Panc1 (cell line): ENCODE measurements at regions not wholly inside any gene's neighbourhood (a gene's known extent, or its start where the extent isn't known, plus 50 kb on each side); places are given as distances from the start of the nearest gene placed in this dataset.
A peak's percentile ranks its signal among the peaks of the same experiment; 100 is the strongest.

Experiments
- ATAC-seq: fragments of 200-7000 bp; cut with Tn5 transposase; 2 replicates; pipeline ENCODE4 v1.9.1; 2020; ENCODE audit warnings: mild to moderate bottlenecking, moderate library complexity
- BruUV-seq: library from RNA; stranded (reverse); fragments of 400-500 nt; replicated peaks from 2 replicates; lab custom pipeline; 2021; lab: Mats Ljungman, UMichigan
- CTCF ChIA-PET: fragments of 300-600 bp; sonication (Branson Sonifier 250); formaldehyde crosslinking; loops from one replicate; lab custom pipeline; 2022; ENCODE audit warnings: antibody characterized with exemption; lab: Charles Lee
- POLR2A ChIA-PET: fragments of 300-600 bp; sonication (Branson Sonifier 250); formaldehyde crosslinking; loops from one replicate; lab custom pipeline; 2022; ENCODE audit warnings: antibody characterized with exemption; lab: Charles Lee
- DNase-seq: peaks from one replicate; pipeline ENCODE4 v3.0.0-alpha.2; 2010; ENCODE audit warnings: low read depth, low spot score
- H3K27ac ChIP-seq: 2 replicates; pipeline ENCODE4 v1.5.1; 2011; ENCODE audit warnings: mild to moderate bottlenecking, low read length, inconsistent platforms
- H3K27me3 ChIP-seq: fragments of 200-500 bp; sonication (Bioruptor generic); 2 replicates; pipeline ENCODE4 v1.6.0; 2014; ENCODE audit warnings: low read length, inconsistent platforms; ENCODE audit not compliant: control insufficient read depth, insufficient read depth
- H3K36me3 ChIP-seq: fragments of 200-500 bp; sonication (Bioruptor generic); 2 replicates; pipeline ENCODE4 v1.5.1; 2014; ENCODE audit warnings: inconsistent platforms, mild to moderate bottlenecking, low read length, moderate library complexity; ENCODE audit not compliant: control insufficient read depth, insufficient read depth
- H3K4me1 ChIP-seq: 2 replicates; pipeline ENCODE4 v1.5.1; 2011; ENCODE audit warnings: inconsistent platforms, mild to moderate bottlenecking, low read length, moderate library complexity; ENCODE audit not compliant: control insufficient read depth, insufficient read depth
- H3K4me3 ChIP-seq, 2 experiments: 2 replicates each; pipeline ENCODE4 v1.5.1; 2011 to 2012; ENCODE audit warnings: low read depth in 2 of 2, low read length in 2 of 2, mild to moderate bottlenecking in 2 of 2, inconsistent platforms in 1 of 2, moderate library complexity in 1 of 2
- H3K9me3 ChIP-seq: fragments of 200-500 bp; sonication (Bioruptor generic); 2 replicates; pipeline ENCODE4 v1.5.1; 2014; ENCODE audit warnings: low read depth, mild to moderate bottlenecking, inconsistent platforms, low read length, moderate library complexity; ENCODE audit not compliant: control insufficient read depth, insufficient read depth
- POLR2AphosphoS5 ChIP-seq: IDR thresholded peaks from 2 replicates; pipeline ENCODE4 v1.6.1; 2012; ENCODE audit warnings: mild to moderate bottlenecking, low read depth, low read length, moderate library complexity
- SIN3A ChIP-seq: IDR thresholded peaks from 2 replicates; pipeline ENCODE4 v1.6.1; 2012; ENCODE audit warnings: low read depth, mild to moderate bottlenecking, low read length, moderate library complexity, borderline replicate concordance; ENCODE audit not compliant: insufficient read depth
- TCF7L2 ChIP-seq: IDR thresholded peaks from 2 replicates; pipeline ENCODE4 v1.6.1; 2011; ENCODE audit warnings: mild to moderate bottlenecking, low read depth, low read length, inconsistent platforms
- in situ Hi-C: cut with HindIII; loops from 2 replicates; pipeline ENCODE4 v1.10.0; 2016; ENCODE audit warnings: low sequenced_read_pairs, low pct_unique_long_range_greater_than_20kb
- intact Hi-C: fragments of 100-400 bp; cut with micrococcal nuclease; formaldehyde crosslinking; loops from one replicate; pipeline ENCODE4 v1.10.0; 2022; ENCODE audit not compliant: unreplicated experiment
- TF ChIP-seq, protein P1 (sequence below): fragments of 450-650 bp; IDR thresholded peaks from 2 replicates; pipeline ENCODE4 v1.5.1; 2017; ENCODE audit warnings: mild to moderate bottlenecking
- TF ChIP-seq, protein P2 (sequence below), 2 experiments: IDR thresholded peaks; 2 replicates each; pipeline ENCODE4 v1.6.1; 2011 to 2012; ENCODE audit warnings: low read depth in 2 of 2, control low read depth in 1 of 2, low read length in 1 of 2, mild to moderate bottlenecking in 1 of 2, moderate library complexity in 1 of 2; ENCODE audit not compliant: insufficient read depth in 1 of 2

DNA sequence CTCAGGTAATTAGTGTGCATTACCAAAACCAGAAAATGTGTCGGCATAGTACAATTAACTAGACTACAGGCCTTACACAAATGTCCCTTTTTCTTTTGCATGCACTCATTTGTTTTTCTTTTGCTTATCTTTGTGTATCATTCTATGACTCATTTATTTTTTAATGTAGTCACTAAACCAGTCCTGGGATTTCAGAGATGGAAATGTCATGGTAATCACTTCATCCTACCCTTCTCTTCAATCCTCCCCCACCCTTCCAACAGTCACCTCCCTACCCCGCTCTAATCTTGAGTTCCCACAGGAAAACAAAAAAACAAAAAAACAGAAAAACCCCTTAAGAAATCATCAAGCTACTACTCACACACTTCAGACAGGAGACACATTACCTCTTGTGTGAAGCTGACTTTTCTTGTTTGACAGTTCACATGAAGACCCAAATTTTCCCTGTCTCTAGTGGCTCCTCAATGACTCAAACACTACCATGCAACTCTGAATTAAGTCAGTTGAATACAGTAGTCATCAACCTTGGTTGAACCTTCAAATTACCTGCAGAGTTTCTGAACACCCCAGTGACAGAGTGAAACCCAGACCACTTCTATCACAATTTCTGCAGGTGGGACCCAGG lies 242.4 kb upstream of the SALL1 start:
- no peak for TF ChIP-seq POLR2AphosphoS5
- TF ChIP-seq, protein P1, sequence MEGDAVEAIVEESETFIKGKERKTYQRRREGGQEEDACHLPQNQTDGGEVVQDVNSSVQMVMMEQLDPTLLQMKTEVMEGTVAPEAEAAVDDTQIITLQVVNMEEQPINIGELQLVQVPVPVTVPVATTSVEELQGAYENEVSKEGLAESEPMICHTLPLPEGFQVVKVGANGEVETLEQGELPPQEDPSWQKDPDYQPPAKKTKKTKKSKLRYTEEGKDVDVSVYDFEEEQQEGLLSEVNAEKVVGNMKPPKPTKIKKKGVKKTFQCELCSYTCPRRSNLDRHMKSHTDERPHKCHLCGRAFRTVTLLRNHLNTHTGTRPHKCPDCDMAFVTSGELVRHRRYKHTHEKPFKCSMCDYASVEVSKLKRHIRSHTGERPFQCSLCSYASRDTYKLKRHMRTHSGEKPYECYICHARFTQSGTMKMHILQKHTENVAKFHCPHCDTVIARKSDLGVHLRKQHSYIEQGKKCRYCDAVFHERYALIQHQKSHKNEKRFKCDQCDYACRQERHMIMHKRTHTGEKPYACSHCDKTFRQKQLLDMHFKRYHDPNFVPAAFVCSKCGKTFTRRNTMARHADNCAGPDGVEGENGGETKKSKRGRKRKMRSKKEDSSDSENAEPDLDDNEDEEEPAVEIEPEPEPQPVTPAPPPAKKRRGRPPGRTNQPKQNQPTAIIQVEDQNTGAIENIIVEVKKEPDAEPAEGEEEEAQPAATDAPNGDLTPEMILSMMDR, result no peak
- no peak for TF ChIP-seq TCF7L2
- TF ChIP-seq, protein P2, sequence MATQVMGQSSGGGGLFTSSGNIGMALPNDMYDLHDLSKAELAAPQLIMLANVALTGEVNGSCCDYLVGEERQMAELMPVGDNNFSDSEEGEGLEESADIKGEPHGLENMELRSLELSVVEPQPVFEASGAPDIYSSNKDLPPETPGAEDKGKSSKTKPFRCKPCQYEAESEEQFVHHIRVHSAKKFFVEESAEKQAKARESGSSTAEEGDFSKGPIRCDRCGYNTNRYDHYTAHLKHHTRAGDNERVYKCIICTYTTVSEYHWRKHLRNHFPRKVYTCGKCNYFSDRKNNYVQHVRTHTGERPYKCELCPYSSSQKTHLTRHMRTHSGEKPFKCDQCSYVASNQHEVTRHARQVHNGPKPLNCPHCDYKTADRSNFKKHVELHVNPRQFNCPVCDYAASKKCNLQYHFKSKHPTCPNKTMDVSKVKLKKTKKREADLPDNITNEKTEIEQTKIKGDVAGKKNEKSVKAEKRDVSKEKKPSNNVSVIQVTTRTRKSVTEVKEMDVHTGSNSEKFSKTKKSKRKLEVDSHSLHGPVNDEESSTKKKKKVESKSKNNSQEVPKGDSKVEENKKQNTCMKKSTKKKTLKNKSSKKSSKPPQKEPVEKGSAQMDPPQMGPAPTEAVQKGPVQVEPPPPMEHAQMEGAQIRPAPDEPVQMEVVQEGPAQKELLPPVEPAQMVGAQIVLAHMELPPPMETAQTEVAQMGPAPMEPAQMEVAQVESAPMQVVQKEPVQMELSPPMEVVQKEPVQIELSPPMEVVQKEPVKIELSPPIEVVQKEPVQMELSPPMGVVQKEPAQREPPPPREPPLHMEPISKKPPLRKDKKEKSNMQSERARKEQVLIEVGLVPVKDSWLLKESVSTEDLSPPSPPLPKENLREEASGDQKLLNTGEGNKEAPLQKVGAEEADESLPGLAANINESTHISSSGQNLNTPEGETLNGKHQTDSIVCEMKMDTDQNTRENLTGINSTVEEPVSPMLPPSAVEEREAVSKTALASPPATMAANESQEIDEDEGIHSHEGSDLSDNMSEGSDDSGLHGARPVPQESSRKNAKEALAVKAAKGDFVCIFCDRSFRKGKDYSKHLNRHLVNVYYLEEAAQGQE (IDR thresholded peaks at IDR 0.05; ENCODE audit: insufficient read depth in 1 of 2, low read depth in 2 of 2, low read length in 1 of 2), result no peak
- TF ChIP-seq SIN3A, result no peak
- ChIA-PET POLR2A (no interaction called here), CTCF (no interaction called here)
- in situ Hi-C loops, result no loop called here
- no peaks in the 10 kb centered on the region for H3K4me1 ChIP-seq
- intact Hi-C loops, result no loop called here
- H3K27ac ChIP-seq, result no peak overlapping the region
- ATAC-seq (peak; percentile 58; the same call in 1 of the 2 replicates), DNase-seq (peak; percentile 15)
- no peaks in the 10 kb centered on the region for H3K36me3 ChIP-seq
- H3K27me3 ChIP-seq, result no peaks in the 10 kb centered on the region
- no TSS peak for BruUV-seq
- H3K4me3 ChIP-seq, result no peak overlapping the region
- no peaks in the 10 kb centered on the region for H3K9me3 ChIP-seq

GRCh38 chr16:51392521-51393187 lies 241.6 kb upstream of the SALL1 start:
- Histone ChIP-seq H3K27ac (no peak overlapping the region), H3K4me3 (no peak overlapping the region), H3K9me3 (no peaks in the 10 kb centered on the region), H3K4me1 (no peaks in the 10 kb centered on the region), H3K27me3 (no peaks in the 10 kb centered on the region), H3K36me3 (no peaks in the 10 kb centered on the region)
- POLR2A ChIA-PET, result no interaction called here
- in situ Hi-C loops (no loop called here), intact Hi-C loops (no loop called here)
- TF ChIP-seq, protein P1, result no peak
- no peak for TF ChIP-seq TCF7L2
- TF ChIP-seq, protein P2 (IDR thresholded peaks at IDR 0.05; ENCODE audit: insufficient read depth in 1 of 2, low read depth in 2 of 2, low read length in 1 of 2), result no peak
- TF ChIP-seq SIN3A, result no peak
- no peak for TF ChIP-seq POLR2AphosphoS5
- ATAC-seq, result no peak
- CTCF ChIA-PET, result no interaction called here
- peak; percentile 2 for DNase-seq
- no TSS peak for BruUV-seq
